ENCODE measurements at regions not wholly inside any gene's neighbourhood (a gene's known extent, or its start where the extent isn't known, plus 50 kb on each side); places are given as distances from the start of the nearest gene placed in this dataset.

DNA sequence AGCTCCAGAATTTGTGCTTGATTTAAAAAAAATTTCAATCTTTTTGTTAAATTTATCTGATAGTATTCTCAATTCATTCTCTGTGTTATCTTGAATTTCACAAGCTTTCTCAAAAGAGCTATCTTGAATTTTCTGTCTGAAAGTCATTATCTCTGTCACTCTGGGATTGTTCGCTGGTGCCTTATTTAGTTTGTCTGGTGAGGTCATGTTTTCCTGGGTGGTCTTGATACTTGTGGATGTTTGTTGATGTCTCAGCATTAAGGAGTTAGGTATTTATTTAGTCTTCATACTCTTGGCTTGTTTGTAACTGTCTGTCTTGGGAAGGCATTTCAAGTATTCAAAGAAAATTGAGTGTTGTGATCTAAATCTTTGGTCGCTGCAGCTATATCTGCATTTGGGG lies 106.3 kb downstream of the TNFSF13B start:
- no peaks in the 10 kb centered on the region for H3K9me2 ChIP-seq (ENCODE audit: insufficient read depth)
- no peaks in the 10 kb centered on the region for H4K20me1 ChIP-seq (ENCODE audit: insufficient read depth)
- no peaks in the 10 kb centered on the region for H3K36me3 ChIP-seq (ENCODE audit: control insufficient read depth in 1 of 2, insufficient read depth in 2 of 2, low read length in 2 of 2)
- no peak overlapping the region for H3K4me3 ChIP-seq (replicated peaks in 1 of 2; ENCODE audit: low read depth in 1 of 2, low read length in 2 of 2)
- TF ChIP-seq ZFX (IDR thresholded peaks at IDR 0.05) (no peak), ELF1 (IDR thresholded peaks at IDR 0.05; ENCODE audit: borderline replicate concordance, low read depth) (no peak), EZH2phosphoT487 (IDR thresholded peaks at IDR 0.05; ENCODE audit: borderline replicate concordance) (no peak), CBX3 (IDR thresholded peaks at IDR 0.05; ENCODE audit: low read depth) (no peak), YY1 (IDR thresholded peaks at IDR 0.05; ENCODE audit: extremely low read depth, insufficient replicate concordance, low read depth, low read length) (no peak), RAD21 (IDR thresholded peaks at IDR 0.05; ENCODE audit: low read depth) (no peak), SP1 (IDR thresholded peaks at IDR 0.05; ENCODE audit: low read depth) (no peak), SRF (IDR thresholded peaks at IDR 0.05; ENCODE audit: low read depth) (no peak), EGR1 (IDR thresholded peaks at IDR 0.05; ENCODE audit: low read depth) (no peak), CEBPB (IDR thresholded peaks at IDR 0.05; ENCODE audit: low read depth) (no peak), POLR2AphosphoS5 (IDR thresholded peaks at IDR 0.05; ENCODE audit: low read depth, low read length) (no peak), FOSL1 (IDR thresholded peaks at IDR 0.05; ENCODE audit: low read depth) (no peak), SIN3A (IDR thresholded peaks at IDR 0.05; ENCODE audit: low read depth) (no peak), POLR2A (IDR thresholded peaks at IDR 0.05; ENCODE audit: borderline replicate concordance, extremely low read depth, insufficient read depth, insufficient read length) (no peak)
- TF ChIP-seq, protein P1, sequence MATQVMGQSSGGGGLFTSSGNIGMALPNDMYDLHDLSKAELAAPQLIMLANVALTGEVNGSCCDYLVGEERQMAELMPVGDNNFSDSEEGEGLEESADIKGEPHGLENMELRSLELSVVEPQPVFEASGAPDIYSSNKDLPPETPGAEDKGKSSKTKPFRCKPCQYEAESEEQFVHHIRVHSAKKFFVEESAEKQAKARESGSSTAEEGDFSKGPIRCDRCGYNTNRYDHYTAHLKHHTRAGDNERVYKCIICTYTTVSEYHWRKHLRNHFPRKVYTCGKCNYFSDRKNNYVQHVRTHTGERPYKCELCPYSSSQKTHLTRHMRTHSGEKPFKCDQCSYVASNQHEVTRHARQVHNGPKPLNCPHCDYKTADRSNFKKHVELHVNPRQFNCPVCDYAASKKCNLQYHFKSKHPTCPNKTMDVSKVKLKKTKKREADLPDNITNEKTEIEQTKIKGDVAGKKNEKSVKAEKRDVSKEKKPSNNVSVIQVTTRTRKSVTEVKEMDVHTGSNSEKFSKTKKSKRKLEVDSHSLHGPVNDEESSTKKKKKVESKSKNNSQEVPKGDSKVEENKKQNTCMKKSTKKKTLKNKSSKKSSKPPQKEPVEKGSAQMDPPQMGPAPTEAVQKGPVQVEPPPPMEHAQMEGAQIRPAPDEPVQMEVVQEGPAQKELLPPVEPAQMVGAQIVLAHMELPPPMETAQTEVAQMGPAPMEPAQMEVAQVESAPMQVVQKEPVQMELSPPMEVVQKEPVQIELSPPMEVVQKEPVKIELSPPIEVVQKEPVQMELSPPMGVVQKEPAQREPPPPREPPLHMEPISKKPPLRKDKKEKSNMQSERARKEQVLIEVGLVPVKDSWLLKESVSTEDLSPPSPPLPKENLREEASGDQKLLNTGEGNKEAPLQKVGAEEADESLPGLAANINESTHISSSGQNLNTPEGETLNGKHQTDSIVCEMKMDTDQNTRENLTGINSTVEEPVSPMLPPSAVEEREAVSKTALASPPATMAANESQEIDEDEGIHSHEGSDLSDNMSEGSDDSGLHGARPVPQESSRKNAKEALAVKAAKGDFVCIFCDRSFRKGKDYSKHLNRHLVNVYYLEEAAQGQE (IDR thresholded peaks at IDR 0.05; ENCODE audit: low read depth), result no peak
- TF ChIP-seq, protein P2, sequence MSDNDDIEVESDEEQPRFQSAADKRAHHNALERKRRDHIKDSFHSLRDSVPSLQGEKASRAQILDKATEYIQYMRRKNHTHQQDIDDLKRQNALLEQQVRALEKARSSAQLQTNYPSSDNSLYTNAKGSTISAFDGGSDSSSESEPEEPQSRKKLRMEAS (IDR thresholded peaks at IDR 0.05), result no peak
- TF ChIP-seq, protein P3, sequence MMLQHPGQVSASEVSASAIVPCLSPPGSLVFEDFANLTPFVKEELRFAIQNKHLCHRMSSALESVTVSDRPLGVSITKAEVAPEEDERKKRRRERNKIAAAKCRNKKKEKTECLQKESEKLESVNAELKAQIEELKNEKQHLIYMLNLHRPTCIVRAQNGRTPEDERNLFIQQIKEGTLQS (IDR thresholded peaks at IDR 0.05), result no peak
- TF ChIP-seq, protein P4, sequence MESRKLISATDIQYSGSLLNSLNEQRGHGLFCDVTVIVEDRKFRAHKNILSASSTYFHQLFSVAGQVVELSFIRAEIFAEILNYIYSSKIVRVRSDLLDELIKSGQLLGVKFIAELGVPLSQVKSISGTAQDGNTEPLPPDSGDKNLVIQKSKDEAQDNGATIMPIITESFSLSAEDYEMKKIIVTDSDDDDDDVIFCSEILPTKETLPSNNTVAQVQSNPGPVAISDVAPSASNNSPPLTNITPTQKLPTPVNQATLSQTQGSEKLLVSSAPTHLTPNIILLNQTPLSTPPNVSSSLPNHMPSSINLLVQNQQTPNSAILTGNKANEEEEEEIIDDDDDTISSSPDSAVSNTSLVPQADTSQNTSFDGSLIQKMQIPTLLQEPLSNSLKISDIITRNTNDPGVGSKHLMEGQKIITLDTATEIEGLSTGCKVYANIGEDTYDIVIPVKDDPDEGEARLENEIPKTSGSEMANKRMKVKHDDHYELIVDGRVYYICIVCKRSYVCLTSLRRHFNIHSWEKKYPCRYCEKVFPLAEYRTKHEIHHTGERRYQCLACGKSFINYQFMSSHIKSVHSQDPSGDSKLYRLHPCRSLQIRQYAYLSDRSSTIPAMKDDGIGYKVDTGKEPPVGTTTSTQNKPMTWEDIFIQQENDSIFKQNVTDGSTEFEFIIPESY (IDR thresholded peaks at IDR 0.05; ENCODE audit: extremely low read depth, insufficient replicate concordance, low read length), result no peak
- no peak for ATAC-seq
- no peak overlapping the region for H3K9ac ChIP-seq (ENCODE audit: low read length)
- H3K9me3 ChIP-seq (ENCODE audit: control insufficient read depth in 1 of 2, insufficient read depth in 1 of 2, low read depth in 1 of 2, low read length in 2 of 2), result no peaks in the 10 kb centered on the region
- ChIA-PET CTCF (no interaction called here), POLR2A (no interaction called here), RAD21 (ENCODE audit: low non-redundant PET in 1 of 2, low total read pairs in 2 of 2, uncharacterized antibody in 2 of 2, unreplicated experiment in 2 of 2) (no interaction called here)
- H3K27me3 ChIP-seq (ENCODE audit: insufficient read depth, low read length), result 0 out of 2 replicates have a peak, but pooled peaks cover 4% of the 10 kb centered on the region
- H3K27ac ChIP-seq (ENCODE audit: low read depth, low read length), result no peak overlapping the region
- H3K4me2 ChIP-seq (ENCODE audit: low read length), result no peak overlapping the region
- DNase-seq (ENCODE audit: low read depth, low spot score), result no peak
- intact Hi-C loops (cut with micrococcal nuclease), result no loop called here
- H3K4me1 ChIP-seq (ENCODE audit: control insufficient read depth in 1 of 2, insufficient read depth in 2 of 2, low read length in 2 of 2), result no peaks in the 10 kb centered on the region
- no peak overlapping the region for H2AFZ ChIP-seq (ENCODE audit: low read depth, low read length, poor library complexity, severe bottlenecking)
- no TSS peak for BruUV-seq (replicated peaks)
- no peaks in the 10 kb centered on the region for H3K79me2 ChIP-seq (ENCODE audit: insufficient read depth, low read length)

Data from HCT116 (cell line).